Epithelial cell of proximal tubule (primary cell): ENCODE measurements at regions not wholly inside any gene's neighbourhood (a gene's known extent, or its start where the extent isn't known, plus 50 kb on each side); places are given as distances from the start of the nearest gene placed in this dataset.
A peak's percentile ranks its signal among the peaks of the same experiment; 100 is the strongest.

Source experiments
- DNase-seq: peaks from one replicate; pipeline ENCODE4 v3.0.0-alpha.2; 2011; ENCODE audit warnings: low read depth
- H3K4me3 ChIP-seq: 2 replicates; pipeline ENCODE4 v1.5.1; 2011; ENCODE audit warnings: low read depth, mild to moderate bottlenecking, low read length
- TF ChIP-seq, protein P1 (sequence below): conservative IDR thresholded peaks from 2 replicates; pipeline ENCODE4 v1.5.1; 2012; ENCODE audit warnings: low read depth, mild to moderate bottlenecking, low read length

DNA sequence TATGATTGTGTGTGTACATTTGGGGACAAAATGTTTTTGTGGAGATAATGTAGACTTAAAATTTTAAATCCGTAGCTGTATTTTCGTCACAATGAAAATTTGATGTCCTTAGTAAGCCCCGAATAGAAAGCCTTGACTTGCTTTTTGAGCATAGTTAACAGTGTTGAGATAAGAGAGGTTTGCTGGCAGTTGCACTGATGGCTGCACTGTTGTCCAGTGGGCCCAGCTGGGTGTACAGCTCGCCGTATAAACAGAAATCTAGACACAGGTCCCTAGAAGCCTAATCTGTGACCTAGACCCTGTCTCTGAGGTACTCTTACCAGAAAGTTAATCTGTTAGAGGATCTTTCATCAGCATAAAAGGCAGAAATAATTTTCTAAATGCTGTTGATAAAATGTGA is 271.3 kb upstream of the DMRT1 start:
- peak overlapping the region; percentile 7 for H3K4me3 ChIP-seq
- TF ChIP-seq, protein P1, sequence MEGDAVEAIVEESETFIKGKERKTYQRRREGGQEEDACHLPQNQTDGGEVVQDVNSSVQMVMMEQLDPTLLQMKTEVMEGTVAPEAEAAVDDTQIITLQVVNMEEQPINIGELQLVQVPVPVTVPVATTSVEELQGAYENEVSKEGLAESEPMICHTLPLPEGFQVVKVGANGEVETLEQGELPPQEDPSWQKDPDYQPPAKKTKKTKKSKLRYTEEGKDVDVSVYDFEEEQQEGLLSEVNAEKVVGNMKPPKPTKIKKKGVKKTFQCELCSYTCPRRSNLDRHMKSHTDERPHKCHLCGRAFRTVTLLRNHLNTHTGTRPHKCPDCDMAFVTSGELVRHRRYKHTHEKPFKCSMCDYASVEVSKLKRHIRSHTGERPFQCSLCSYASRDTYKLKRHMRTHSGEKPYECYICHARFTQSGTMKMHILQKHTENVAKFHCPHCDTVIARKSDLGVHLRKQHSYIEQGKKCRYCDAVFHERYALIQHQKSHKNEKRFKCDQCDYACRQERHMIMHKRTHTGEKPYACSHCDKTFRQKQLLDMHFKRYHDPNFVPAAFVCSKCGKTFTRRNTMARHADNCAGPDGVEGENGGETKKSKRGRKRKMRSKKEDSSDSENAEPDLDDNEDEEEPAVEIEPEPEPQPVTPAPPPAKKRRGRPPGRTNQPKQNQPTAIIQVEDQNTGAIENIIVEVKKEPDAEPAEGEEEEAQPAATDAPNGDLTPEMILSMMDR = no peak
- no peak for DNase-seq

DNA sequence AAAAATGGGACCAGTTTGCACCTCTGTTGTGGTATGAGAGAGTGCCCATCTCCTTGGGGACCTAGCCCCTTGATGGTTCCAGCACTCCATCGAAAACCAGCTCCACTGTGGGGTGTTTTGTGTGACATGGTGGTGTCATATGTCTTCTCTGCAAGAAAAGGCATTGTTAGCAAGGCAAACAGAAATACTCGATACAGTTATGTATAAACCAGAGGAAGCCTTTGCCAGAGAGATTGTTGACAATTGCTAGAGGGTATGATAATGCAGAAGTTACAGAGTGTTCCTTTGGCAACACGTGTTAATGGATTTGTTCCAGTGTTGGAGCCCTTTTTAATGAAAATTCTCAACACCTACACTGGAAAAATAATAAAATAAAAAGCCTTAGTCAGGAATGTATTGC is 270.4 kb upstream of the DMRT1 start:
- peak; percentile 53 for DNase-seq
- TF ChIP-seq, protein P1 = no peak
- H3K4me3 ChIP-seq = no peak overlapping the region

DNA sequence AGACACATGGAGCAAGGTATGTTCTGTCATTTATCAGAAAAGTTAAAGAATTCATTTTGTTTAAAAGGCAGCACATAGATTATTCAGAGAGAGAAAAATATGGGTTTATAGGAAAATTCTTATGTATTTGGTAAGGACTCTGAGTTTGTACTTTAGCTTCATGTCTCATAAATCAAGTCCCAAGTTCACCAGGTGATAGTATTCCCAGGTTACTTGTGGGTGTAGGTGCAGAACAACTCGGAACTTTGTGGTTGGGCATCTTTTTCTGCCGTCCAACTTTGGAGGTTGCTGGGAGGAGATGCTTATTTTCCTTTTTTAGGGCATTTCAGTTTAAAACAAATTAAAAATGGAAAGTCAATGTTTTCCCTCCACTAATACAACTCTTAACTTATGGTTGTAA is 269.8 kb upstream of the DMRT1 start:
- DNase-seq = no peak
- TF ChIP-seq, protein P1 = no peak
- no peak overlapping the region for H3K4me3 ChIP-seq

DNA sequence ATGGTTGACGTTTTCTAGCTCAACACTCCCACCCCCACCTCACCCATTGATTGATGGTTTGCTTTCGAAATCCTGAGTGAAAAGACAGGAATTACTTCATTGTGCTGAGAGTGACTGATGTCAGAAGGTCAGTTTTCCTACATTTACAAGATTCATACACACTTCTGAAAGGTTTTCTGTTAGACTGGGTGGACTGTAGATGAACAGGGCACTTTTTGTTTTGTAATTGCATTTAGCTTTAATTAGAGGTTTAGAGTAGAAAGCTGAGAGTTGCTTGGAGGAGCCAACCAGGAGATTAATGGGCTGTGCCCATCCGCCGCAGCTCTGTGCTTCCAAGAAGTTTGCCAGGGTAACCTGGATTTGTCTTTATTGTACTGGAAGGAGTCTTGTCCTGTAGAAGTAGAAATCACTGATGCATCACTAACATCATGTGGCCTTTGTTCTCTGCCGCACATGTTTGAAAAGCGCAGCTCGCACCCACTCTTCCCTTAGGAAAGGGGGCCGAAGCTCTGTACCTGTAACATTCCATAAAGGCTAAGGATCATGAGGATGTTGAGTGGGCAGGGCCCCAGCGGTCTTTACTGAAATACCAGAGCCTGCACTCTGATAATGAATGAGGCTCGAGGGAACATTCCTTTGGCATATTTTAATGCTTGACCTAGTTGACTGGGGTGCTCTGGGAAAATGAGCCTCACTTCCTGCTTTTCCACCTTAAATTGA is 267.6 kb upstream of the DMRT1 start:
- TF ChIP-seq, protein P1 = no peak
- peak; percentile 73 for DNase-seq
- peak overlapping the region; percentile 27 for H3K4me3 ChIP-seq

DNA sequence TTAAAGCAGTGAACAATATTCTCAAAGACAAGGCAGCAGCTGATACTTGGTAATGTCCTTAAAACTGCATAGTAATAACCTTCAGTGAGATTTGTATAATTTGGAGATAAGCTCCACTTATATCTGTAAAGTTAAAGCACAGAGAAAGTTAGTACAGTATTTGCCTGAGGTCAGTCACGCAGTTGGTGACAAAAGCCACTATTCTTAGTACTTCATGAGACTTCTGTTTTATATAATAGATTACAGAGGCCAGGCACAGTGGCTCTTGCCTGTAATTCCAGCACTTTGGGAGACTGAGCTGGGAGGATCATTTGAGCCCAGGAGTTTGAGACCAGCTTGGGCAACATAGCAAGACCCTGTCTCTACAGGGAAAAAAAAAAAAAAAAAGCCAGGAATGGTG is 266.4 kb upstream of the DMRT1 start:
- H3K4me3 ChIP-seq = no peak overlapping the region
- TF ChIP-seq, protein P1 = no peak
- DNase-seq = no peak

DNA sequence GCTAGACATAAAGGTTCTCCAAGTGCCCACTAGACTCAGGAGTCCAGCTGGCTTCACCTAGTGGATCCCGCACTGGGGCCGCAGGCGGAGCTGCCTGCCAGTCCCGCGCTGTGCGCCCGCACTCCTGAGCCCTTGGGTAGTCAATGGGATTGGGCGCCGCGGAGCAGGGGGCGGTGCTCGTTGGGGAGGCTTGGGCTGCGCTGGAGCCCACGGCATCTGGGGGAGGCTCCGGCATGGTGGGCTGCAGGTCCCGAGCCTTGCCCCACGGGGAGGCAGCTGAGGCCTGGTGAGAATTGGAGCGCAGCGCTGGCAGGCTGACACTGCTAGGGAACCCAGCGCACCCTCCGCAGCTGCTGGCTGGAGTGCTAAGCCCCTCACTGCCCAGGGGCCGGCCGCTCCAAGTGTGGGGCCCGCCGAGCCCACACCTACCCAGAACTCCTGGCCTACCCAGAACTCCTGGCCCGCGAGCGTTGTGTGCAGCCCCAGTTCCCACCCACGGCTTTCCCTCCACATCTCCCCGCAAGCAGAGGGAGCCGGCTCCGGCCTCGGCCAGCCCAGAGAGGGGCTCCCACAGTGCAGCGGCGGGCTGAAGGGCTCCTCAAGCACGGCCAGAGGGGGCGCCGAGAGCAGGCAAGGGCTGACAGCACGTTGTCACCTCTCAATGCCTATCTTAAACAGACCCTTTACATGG is 260.7 kb upstream of the DMRT1 start:
- TF ChIP-seq, protein P1 = no peak
- no peak for DNase-seq
- H3K4me3 ChIP-seq = no peak overlapping the region
